Fibroblast of the conjunctiva (primary cell): ENCODE measurements at regions not wholly inside any gene's neighbourhood (a gene's known extent, or its start where the extent isn't known, plus 50 kb on each side); places are given as distances from the start of the nearest gene placed in this dataset.

Source experiments
- DNase-seq: peaks from one replicate; pipeline ENCODE4 v3.0.0-alpha.2; 2010; ENCODE audit warnings: low read depth

DNA sequence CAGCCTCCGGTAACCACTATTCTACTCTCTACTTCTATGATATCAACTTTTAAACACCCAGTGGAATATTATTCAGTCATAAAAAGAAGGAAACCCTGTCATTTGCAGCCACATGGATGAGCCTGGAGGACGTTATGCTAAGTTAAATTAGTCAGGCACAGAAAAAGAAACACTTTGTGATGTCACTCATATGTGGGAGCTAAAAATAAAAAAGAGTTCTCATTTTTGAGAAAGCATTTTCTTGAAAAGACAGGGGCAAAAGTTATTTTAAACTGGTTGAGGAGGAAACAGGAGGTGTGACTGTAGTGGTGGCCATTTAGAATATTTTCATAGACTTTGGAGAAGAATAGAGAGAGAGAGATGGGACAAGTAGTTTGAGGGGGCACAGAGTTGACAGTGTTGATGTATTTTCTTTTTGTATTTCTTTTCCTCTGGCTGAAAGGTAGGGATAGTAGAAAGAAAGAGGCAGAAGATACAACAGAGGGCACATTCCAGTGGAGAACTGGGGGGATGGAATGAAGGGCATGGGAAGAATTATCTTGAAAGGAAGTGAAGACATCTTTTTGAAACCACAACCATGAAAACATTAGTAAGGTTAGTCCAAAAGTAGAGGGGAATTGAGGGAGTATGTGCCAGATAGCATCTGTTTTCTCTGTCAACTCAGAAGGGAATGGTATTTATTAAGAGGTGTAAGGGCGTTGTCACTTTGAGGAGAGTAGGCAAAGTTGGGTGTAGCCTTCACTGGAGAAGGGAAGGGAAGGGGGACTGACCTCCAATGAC lies 181.3 kb upstream of the GMDS start:
- no peak for DNase-seq

DNA sequence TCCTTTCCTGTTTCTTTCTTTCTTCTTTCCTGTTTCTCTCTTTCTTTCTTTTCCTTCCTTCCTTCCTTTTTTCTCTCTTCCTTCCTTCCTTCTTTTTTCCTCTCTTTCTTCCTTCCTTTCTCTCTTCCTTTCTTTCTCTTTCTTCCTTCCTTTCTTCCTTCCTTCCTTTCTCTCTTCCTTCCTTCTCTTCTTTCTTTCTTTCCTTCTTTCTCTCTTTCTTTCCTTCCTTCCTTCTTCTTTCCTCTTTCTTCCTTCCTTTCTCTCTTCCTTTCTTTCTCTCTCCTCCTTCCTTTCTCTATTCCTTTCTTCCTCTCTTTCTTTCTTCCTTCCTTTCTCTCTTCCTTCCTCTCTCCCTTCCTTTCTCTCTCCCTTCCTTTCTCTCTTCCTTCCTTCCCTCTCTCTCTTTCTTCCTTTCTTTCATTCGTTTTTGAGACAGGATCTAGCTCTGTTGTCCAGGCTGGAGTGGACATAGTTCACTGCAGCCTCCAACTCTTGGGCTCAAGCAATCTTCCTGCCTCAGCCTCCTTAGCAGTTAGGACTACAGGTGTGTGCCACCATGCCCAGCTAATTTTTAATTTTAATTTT lies 170.8 kb upstream of the GMDS start:
- no peak for DNase-seq

DNA sequence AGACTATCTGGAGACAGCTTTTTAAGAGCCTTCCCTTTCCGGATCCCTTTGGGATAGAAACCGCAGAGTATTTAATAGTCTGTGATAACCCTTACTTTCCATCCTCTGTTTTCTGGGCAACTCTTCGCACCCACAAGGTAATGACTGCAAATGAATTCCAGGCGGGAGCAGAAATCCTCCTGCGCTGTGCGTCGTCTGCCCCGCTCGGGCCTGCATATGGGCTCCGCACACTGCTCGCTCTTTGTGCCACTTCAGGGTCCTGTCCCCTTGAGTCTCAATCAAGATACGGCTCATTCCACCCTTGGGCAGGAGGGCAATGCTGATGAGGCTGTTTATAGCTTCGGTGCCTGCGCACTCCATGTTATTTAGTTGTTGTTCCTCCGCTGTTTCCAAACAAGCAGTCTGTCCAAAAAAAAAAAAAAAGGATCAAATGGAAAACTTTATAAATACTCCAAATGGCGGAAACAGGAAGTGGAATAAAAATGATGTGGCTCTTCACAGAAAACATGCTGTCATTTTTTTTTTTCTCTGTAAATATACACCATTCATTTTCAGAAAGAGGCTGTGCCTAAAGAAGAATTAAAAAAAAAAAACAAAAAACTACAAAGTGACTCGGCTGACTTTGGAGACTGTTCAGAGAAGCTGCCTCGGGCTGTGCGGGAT lies 169.6 kb upstream of the GMDS start:
- no peak for DNase-seq

DNA sequence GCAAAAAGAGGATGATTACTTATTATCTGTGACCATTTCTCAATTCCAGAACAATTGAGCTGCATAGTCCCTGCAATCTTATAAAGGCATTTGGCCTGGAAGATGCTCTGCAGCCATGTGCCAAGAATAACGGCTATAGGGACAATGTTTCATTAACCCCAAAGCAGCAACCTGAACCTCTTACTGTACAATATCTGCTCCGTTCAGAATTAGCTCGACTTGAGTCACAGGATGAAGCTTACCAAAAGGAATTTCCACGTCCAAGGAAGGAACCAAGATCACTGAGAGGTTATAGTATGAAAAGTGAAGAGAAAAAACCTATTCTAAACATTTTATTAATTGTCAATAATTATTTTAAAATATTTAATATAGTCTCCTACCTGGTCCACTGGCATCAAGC lies 167.3 kb upstream of the GMDS start:
- DNase-seq = peak; percentile 29

DNA sequence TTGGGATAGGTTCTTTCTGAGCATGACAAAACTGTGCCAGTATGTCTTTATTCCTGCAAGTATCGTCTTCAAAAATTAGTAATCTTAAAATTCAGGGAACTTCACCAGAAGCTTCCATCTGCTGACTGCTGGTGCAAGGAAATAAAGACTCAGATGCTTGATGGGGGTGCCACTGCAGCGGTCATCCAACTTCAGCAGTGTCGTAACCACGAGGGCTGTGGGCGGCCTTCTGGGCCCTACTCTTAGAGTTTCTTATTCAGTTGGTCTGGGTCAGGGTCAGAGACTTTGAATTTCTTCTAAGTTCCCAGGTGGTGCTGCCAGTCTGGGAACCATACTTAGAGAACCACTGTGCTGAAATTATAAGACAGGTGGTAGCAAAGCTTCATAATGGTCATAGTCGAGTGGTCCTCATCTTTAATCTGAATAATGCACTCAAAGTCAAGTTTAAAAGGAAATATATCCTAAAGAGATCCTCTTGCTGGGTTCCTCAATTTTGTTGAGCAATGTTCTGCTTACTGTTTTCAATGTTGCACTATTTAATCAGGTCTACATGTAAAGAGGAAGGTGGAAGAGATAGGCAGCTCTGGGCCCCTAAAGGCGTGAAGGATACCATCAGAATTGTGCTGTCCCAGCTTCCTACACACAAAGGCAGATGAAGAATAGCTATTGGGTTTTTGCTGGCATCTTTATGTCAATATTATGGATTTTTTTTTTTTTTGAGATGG lies 165.4 kb upstream of the GMDS start:
- DNase-seq = no peak

DNA sequence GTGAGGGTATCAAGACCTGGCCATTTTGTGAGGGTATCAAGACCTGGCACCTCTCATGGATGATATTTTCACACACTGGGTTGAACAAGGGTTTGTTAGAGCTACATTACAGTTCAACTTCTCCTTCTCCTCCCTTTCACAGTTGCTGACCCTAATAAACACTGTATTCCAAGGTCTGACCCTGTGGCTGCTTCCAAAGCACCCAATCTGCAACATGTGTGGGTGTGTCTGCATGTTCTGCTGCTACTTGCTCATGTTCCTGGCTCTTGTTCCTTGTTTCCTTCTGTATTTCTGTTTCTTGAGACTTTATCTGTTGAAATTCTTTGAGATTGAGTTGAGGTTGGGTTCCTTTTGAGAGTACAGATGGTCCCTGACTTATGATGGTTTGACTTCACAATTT lies 162.1 kb upstream of the GMDS start:
- DNase-seq = no peak

DNA sequence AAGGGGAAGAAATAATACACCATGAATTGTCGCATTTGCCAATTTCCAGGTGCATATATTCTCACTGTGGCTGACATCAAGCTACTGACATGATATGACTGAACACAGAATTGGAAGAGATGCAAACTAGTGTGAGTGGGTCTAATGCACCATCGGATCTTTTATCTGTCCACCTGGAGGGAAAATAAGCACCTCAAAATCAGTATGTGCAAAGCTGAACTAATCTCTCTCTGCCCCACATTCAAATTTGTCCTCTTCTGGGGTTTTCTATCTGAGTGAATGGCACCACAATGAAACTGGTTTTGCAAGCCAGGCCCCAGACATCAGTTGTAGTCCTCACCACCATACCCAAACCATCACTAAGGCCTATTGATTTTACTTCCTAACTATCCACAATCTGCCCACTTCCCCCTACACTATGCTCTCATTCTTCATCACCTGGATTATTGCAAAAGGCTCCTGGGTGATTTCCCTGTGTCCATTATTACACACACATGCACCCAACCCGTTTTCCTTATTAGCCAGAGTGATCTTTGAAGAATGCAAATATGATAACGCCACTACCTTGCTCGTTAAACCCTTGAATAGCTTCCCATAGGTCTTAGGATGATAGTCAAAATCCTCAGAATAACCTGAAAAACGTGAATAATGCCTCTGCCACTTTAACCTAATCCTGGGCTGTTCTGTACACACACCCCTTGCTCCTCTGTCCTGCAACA lies 159.0 kb upstream of the GMDS start:
- no peak for DNase-seq

DNA sequence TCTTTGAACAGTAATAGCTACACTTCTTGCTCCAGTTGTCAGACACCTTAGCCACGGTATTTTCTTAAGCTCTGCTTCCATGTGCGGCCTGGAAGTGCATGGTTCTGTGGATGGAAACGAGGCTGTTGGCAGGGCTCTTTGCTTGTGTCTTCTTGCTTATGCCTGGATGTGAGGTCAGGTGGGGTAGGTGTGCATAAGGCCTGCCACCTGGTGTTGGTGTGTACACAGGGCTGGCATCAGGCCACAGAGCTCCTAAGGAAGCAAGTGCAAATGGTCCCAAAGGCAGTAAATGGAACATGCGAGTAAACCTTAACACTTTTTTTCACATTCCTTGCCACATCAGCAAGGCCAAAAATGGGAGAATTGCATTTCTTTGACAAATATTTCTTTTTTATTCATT lies 158.1 kb upstream of the GMDS start:
- no peak for DNase-seq

DNA sequence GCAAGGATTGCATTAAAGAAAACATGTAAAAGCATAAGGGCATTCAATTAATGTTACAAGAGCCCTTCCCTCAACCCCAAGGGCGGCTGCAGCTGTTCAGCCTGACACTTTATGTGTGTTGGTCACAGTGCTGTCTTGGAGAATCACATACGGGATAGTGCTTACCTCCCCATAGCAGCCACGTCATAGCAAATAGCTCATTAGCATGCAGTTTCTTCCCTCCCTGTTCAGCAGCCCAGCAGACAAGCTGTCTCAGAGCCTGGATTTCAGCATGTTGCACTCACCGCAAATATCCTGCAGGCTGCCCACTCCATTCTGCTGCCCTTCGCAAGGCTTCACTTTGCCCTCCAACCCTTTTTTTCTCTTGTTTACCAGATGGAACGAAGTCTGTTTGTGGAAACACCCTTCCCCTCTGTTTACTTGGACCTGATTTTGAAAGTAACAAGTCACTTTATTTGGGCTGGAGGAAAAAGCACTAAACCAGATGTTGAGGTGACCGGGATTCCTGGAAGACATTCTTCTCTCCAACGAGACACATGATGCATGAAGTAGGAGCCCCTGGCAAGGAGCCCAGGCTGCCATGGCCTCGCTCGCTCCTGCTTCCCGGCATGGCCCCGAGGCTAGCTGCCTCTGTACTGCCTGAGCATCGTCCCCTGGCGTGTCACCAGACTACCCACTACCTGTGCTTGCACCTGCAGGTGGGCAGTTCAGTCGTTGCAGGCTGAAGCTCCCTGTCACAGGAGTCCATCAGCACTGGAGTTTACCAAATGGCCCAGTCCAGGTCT lies 151.6 kb upstream of the GMDS start:
- peak; percentile 28 for DNase-seq

DNA sequence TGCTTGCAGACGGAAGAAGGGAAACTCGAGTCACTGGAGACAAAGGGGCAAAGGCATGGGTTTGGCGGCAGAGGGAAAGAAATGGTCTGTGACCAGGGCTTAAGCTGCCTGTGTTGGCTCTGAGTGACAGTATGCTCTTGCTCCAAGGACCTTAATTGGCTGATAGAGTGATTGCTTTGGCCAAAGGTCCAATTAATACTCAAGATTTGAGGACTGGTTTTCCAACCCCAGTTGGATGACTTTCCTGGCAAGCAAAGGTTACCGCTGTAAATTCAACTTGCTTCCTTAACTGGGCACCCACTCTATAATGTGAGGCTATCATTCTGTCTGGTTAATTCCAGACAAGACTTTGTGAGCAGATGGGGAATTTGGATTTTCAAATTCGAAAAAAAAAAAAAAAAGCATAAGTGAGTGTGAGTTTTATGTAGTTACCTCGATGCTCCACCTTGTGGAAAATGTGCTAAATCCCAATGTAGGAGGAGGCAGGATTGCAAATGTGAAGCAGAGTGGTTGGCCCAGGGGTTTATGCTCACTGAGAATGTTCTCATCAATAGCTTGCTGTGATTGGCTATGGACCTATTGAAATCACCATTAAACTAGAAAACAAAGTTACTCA lies 150.7 kb upstream of the GMDS start:
- DNase-seq = no peak

DNA sequence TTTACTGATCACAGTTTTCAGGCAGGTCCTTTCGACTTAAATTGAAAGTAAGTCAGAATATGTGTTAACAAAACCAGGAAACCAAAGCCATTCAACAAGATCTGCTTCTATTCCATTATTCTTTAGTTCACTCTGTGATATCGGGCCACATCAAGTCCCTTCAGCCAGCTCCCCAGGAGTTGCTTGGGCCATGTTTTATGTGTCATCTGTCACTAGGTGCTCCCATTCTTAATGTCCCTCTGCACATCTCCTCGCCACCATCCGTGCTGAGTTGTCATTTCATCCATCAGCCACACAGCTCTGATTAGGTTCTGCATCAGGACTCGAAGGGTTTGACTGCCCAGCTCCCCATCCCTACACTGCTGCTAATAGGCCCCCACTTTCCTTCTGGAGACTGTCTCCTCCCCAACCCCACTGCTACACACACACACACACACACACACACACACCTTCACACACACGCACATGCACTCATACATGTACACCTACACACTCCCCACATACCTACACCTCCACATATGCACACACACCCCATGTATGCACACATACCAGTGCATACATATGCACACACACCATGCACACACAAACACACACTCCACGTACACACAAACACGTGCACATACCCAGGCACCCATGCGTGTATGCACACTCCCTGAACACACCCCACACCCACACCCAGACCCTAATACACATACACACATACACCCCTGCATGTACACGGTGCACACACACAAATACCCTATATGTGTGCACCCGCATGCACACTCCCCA lies 143.3 kb upstream of the GMDS start:
- no peak for DNase-seq

DNA sequence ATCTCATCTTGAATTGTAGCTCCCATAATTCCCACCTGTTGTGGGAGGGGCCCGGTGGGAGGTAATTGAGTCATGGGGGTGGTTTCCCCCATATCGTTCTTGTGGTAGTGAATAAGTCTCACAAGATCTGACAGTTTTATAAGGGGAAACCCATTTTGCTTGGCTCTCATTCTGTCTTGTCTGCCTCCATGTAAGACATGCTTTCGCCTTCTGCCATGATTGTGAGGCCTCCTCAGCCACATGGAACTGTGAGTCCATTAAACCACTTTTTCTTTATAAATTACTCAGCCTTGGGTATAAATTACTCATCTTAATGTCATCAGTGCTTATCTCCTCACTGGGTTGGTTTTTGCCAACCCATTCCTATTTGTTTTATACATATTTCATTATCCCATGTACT lies 142.0 kb upstream of the GMDS start:
- no peak for DNase-seq

DNA sequence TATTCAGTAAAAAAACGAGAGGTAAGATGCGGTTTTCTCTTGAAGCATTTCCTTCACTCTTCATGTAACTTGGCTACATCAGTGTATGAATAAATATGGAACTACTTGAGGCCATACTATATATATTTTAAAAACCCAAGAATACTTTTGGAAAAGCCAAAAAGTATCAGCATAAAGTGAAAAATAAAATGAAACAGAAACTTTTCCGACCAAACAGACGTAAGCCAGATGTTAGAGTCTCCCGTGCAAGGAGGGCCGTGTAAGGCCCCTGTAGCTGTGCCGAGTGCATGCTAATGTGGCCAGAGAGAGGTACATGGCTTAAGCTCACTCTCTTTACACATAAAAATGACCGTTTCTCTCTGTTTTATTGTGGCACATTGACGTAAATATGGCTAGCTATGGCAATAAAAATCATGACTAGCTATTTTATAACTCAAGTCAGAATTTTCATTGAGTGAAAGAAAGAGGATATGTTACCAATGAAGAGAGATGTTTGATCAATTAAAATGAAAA lies 140.1 kb upstream of the GMDS start:
- DNase-seq = no peak

DNA sequence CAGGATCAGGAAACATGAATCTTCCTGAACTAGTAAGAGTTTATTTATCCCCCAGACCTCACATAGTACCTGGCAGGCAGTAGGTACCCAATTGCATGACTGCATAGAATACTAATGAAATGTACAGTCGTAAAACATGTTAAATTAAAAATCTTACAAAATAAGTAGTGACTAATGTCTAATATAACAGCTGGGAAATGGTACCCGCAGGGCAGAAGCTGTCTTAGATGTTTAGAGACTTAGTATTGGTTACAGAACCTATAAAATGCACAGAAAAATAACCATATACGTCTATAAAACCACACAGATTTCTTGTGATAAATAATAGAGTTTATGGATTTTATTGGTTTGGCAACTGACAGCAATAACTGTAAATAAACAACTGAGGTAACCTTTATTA lies 139.1 kb upstream of the GMDS start:
- no peak for DNase-seq

DNA sequence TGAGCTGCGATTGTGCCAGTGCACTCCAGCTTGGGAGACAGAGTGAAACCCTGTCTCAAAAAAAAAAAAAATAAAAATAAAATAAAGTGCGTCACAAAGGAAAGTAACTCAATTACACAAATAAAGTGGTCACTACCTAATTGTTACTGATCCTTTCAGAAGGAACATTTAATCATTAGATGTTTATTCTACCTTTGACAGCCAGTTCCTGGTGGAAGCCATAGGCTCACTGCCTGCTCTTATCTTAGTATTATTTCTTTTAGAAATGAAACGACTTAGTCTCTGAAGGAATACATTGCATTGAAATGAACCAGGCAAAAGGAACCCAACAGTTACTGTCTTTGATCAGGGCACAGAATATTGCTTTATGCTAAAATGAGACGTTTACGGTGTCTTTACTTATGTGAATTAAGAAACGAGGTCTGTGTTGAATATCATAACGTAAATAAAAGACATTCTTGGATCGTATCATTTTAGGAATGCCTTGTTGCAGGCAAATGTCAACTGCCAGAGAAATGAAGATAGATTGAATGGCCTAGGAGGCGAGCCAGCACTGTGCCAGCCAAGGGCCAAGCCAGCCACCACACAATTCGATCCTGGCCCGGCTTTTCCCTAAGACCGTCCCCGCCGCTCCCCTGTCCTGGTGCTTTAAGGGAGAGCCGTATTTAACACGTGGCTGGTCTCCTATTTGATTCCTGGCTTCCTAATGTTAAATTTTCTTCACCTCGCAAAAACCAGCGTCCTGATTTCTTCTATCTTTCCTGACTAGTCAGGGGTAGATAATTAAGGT lies 136.7 kb upstream of the GMDS start:
- DNase-seq = no peak

DNA sequence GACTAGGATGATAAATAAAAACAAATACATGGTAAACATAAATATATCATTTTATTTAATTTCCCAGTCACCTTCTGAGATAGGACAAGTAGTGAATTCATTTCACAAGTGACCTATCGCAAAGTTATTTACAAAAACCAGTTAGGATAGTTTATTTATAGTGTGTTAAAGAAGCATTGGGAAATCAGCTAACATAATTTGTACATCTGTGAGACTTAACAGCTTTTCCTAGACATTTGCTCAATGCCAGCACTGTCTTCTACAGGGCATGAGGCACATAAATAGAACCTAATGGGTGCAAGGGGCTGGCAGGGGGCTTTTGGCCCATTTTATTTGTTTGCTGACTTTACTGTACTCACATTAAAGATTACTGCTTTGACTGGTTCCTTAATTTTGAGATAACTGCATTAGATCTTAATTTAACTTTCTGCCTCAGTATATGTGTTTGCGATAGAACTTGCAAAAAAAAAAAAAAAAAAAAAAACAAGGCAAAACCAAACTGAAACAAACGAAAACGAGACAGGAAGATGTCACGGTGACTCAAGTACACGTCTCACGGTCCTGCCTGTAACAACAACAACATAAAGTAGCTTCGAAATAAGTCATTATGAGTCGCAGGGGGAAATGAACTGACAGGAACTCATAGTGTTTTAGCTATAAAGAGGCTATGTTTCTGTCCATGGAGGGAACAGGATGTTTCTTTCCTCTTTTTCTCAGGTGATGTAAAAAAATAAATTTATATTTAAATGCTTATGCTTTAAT lies 133.7 kb upstream of the GMDS start:
- peak; percentile 14 for DNase-seq

DNA sequence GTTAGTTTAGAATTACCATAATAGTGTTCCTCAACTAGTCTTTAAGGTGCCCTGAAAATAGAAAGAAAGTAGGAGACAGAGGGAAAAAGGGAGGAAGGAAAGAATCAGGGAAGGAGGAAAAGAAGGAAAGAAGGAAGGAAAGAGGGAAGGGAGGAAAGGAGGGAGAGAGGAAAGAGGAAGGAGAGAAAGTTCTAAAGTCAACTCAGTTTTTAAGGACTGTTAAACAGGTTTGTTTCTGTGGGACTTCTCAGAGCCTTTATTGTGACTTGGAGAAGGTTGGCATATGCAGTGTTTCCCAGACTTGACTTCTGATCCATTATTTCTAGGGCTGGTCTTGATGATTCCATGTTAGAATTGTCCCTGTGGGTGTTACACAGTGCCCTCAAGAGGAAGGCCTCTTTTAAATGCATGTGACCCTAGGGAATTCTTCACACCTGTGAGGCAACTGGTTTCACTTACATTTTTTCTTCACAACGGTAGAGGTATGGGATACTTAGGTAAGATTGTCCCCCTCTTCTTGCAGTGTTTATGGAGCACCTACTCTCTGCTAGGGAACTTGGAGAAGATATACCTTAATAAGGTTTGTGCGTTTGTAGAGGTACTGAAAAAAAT lies 132.7 kb upstream of the GMDS start:
- DNase-seq = no peak
